ENCODE measurements at regions not wholly inside any gene's neighbourhood (a gene's known extent, or its start where the extent isn't known, plus 50 kb on each side); places are given as distances from the start of the nearest gene placed in this dataset.
"Not testable (repeated sequence)": the region's sequence is repeated elsewhere in the genome, so short reads cannot be mapped to it uniquely, and the experiment has no call there.

DNA sequence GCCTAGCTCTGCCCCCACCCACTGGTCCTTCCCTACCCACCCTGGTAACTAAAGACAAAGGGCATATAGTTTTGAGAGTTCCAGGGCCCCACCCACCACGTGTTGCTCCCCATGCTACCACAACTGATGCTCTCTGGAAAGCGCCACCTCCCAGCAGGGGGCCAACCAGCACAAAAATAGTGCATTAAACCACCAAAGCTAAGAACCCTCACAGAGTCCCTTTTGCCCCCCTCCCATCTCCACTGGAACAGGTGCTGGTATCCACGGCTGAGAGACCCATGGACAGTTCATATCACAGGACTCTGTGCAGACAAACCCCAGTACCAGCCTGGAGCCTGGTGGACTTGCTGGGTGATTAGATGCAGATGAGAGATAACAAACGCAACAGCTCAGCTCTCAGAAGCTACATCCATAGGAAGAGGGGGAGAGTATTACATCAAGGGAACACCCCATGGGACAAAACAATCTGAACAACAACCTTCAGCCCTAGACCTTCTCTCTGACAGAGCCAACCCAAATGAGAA lies 715.9 kb downstream of the NUP35 start:
- TF ChIP-seq, protein P1, sequence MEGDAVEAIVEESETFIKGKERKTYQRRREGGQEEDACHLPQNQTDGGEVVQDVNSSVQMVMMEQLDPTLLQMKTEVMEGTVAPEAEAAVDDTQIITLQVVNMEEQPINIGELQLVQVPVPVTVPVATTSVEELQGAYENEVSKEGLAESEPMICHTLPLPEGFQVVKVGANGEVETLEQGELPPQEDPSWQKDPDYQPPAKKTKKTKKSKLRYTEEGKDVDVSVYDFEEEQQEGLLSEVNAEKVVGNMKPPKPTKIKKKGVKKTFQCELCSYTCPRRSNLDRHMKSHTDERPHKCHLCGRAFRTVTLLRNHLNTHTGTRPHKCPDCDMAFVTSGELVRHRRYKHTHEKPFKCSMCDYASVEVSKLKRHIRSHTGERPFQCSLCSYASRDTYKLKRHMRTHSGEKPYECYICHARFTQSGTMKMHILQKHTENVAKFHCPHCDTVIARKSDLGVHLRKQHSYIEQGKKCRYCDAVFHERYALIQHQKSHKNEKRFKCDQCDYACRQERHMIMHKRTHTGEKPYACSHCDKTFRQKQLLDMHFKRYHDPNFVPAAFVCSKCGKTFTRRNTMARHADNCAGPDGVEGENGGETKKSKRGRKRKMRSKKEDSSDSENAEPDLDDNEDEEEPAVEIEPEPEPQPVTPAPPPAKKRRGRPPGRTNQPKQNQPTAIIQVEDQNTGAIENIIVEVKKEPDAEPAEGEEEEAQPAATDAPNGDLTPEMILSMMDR (IDR thresholded peaks at IDR 0.05; ENCODE audit: low read depth, low read length): no peak
- in situ Hi-C loops (cut with HindIII; ENCODE audit: low sequenced_read_pairs): no loop called here
- no peak for DNase-seq (ENCODE audit: low read depth, low spot score)
- H3K4me3 ChIP-seq (ENCODE audit: low read depth, low read length): no peak overlapping the region

DNA sequence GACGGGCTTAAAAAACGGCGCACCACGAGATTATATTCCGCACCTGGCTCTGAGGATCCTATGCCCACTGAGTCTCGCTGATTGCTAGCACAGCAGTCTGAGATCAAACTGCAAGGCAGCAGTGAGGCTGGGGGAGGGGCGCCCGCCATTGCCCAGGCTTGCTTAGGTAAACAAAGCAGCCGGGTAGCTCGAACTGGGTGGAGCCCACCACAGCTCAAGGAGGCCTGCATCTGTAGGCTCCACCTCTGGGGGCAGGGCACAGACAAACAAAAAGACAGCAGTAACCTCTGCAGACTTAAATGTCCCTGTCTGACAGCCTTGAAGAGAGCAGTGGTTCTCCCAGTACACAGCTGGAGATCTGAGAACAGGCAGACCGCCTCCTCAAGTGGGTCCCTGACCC lies 725.6 kb downstream of the NUP35 start:
- in situ Hi-C loops (cut with HindIII; ENCODE audit: low sequenced_read_pairs); DNase-seq (ENCODE audit: low read depth, low spot score); H3K4me3 ChIP-seq (ENCODE audit: low read depth, low read length): not testable (repeated sequence)

DNA sequence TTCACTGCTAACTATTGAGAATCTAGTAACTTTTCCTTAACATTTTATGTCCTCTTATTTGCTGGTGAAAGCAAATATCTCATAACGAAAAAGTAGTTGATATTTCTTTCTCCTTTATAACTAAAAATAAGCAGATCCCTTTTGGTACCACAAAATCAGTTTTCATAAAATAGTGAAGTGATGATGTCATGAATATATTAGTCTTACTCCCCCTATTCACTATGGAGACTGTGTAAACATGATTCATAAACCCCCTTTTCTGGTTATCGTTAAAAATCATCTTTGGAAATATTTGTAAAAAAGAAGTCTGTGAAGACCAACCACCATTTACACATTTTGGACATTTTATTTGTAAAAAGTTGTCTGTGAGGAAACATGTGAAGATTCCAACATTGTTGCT lies 734.9 kb downstream of the NUP35 start:
- in situ Hi-C loops (cut with HindIII; ENCODE audit: low sequenced_read_pairs): no loop called here
- no peak overlapping the region for H3K4me3 ChIP-seq (ENCODE audit: low read depth, low read length)

DNA sequence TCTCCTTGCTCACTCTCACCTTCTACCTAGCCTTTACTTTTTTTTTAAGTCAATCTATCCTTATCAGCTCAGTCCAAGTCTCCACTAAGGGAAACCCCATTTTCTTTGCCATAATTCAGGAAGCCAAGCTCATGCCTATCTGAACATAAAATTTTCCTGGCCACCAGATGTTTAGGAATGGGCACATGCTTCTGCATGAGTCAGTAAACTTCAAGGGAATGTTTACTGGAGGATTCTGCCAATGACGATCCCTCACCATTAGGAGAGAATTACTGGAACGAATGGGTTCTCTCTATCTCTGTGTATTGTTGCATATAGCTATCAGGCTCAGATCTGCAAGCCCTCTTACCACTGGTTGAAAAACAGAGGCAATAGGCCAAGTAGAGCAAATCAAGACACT lies 731.7 kb upstream of the ZNF804A start:
- no peak for DNase-seq (ENCODE audit: low read depth, low spot score)
- H3K4me3 ChIP-seq (ENCODE audit: low read depth, low read length): no peak overlapping the region
- TF ChIP-seq, protein P1 (IDR thresholded peaks at IDR 0.05; ENCODE audit: low read depth, low read length): no peak
- in situ Hi-C loops (cut with HindIII; ENCODE audit: low sequenced_read_pairs): no loop called here

More for the DNA sequence above, 734.9 kb downstream of the NUP35 start:
- DNase-seq (ENCODE audit: low read depth, low spot score): no peak
- TF ChIP-seq, protein P1 (IDR thresholded peaks at IDR 0.05; ENCODE audit: low read depth, low read length): no peak

DNA sequence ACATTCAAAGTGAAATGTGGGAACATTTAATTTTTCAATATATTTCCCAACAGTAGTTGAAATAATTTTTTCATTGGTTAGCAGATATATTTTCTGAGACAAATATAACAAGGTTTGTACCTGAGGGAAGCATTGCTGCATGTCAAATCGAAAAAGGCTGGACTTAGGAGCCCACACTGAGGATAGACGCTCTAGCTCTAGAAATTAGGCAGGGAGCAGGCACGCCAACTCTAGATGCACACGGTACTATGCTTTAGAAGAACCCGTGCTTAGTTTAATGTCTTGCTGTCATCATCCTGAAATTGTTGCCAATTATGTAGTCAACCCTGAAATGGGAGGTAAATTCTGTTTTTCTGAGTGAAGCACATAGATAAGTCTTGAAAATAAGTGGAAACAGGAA lies 731.1 kb upstream of the ZNF804A start:
- H3K4me3 ChIP-seq (ENCODE audit: low read depth, low read length): no peak overlapping the region
- no peak for DNase-seq (ENCODE audit: low read depth, low spot score)
- TF ChIP-seq, protein P1 (IDR thresholded peaks at IDR 0.05; ENCODE audit: low read depth, low read length): no peak
- in situ Hi-C loops (cut with HindIII; ENCODE audit: low sequenced_read_pairs): no loop called here

DNA sequence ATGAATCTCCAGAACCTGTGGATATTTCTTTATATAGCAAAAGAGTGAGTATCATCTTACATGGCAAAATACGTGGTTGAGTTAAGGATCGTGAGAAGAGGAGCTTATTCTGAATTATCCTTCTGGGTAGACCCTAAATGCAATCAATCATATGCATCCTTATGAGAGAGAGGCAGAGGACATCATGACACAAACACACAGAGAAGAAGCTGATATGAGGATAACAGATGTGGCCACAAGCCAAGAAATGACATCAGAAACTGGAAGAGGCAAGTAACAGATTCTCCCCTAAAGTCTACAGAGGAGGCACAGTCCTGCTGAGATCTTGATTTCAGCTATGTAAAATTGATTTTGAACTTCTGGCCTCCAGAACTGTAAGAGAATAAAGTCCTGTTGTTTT lies 730.2 kb upstream of the ZNF804A start:
- in situ Hi-C loops (cut with HindIII; ENCODE audit: low sequenced_read_pairs): no loop called here
- TF ChIP-seq, protein P1 (IDR thresholded peaks at IDR 0.05; ENCODE audit: low read depth, low read length): no peak

DNA sequence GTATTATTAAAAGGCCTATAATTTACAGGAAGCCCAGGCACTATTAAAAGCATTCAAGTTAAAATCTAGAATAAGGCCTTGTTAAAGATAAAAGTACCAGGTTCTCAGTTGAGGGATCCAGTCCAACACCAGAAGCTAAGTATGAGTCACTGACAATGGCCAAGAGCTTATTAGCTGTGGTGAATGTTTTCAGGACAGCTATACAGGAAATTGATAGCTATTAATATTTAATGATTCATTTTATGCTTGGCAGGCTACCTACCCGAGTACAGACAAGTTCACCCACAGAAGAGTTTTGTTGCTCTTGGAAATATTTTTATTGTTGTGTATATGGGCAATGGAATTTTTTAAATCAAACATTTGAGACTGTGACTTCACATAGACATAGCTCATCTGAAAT lies 729.6 kb upstream of the ZNF804A start:
- peak; percentile 75 for DNase-seq (ENCODE audit: low read depth, low spot score)
- no peak overlapping the region for H3K4me3 ChIP-seq (ENCODE audit: low read depth, low read length)
- in situ Hi-C loops (cut with HindIII; ENCODE audit: low sequenced_read_pairs): no loop called here
- TF ChIP-seq, protein P1 (IDR thresholded peaks at IDR 0.05; ENCODE audit: low read depth, low read length): no peak

More for the DNA sequence above, 730.2 kb upstream of the ZNF804A start:
- no peak overlapping the region for H3K4me3 ChIP-seq (ENCODE audit: low read depth, low read length)
- peak; percentile 32 for DNase-seq (ENCODE audit: low read depth, low spot score)
